A549 (cell line): ENCODE measurements at regions not wholly inside any gene's neighbourhood (a gene's known extent, or its start where the extent isn't known, plus 50 kb on each side); places are given as distances from the start of the nearest gene placed in this dataset.

ENCODE experiments used
- CBX2 ChIP-seq: fragments of 200-600 bp; sonication (generic); IDR thresholded peaks from 2 replicates; pipeline ENCODE4 v1.6.1; 2016; ENCODE audit warnings: low read depth, mild to moderate bottlenecking, borderline replicate concordance
- CTCF ChIP-seq: fragments of >200 bp; sonication (Bioruptor Twin); formaldehyde crosslinking; IDR thresholded peaks from 3 replicates; pipeline ENCODE4 v1.5.1; 2016
- HES2 ChIP-seq: fragments of >200 bp; sonication (Bioruptor Twin); formaldehyde crosslinking; IDR thresholded peaks from 2 replicates; pipeline ENCODE4 v1.6.1; 2016
- HMGXB4 ChIP-seq: fragments of 250-450 bp; sonication (Bioruptor Pico); IDR thresholded peaks from 2 replicates; pipeline ENCODE4 v1.5.0; 2021; ENCODE audit warnings: mild to moderate bottlenecking, moderate library complexity, borderline replicate concordance
- MAFK ChIP-seq: fragments of 450-650 bp; IDR thresholded peaks from 2 replicates; pipeline ENCODE4 v1.6.1; 2014; ENCODE audit not compliant: partially characterized antibody
- POLR2A ChIP-seq: IDR thresholded peaks from 2 replicates; pipeline ENCODE4 v1.6.1; 2012; ENCODE audit warnings: mild to moderate bottlenecking, low read length
- POLR2AphosphoS2 ChIP-seq: conservative IDR thresholded peaks from 2 replicates; pipeline ENCODE4 v1.6.1; 2012; ENCODE audit warnings: low read length, improper control_type of control experiment, inconsistent platforms
- RNF2 ChIP-seq: fragments of 200-600 bp; sonication (generic); IDR thresholded peaks from 2 replicates; pipeline ENCODE4 v1.6.1; 2016; ENCODE audit warnings: low read depth, mild to moderate bottlenecking, antibody characterized with exemption, moderate library complexity, borderline replicate concordance
- SMC3 ChIP-seq: fragments of >200 bp; sonication (Bioruptor Twin); formaldehyde crosslinking; IDR thresholded peaks from 3 replicates; pipeline ENCODE4 v1.6.1; 2018; ENCODE audit warnings: inconsistent platforms

GRCh38 chr2:145329971-145330370 is 810.1 kb upstream of the ZEB2 start:
- TF ChIP-seq SMC3, result no peak
- TF ChIP-seq CTCF, result no peak
- no peak for TF ChIP-seq MAFK
- TF ChIP-seq POLR2AphosphoS2, result no peak
- no peak for TF ChIP-seq HES2
- no peak for TF ChIP-seq HMGXB4
- TF ChIP-seq CBX2, result no peak
- TF ChIP-seq POLR2A, result no peak
- no peak for TF ChIP-seq RNF2
